ENCODE measurements at regions not wholly inside any gene's neighbourhood (a gene's known extent, or its start where the extent isn't known, plus 50 kb on each side); places are given as distances from the start of the nearest gene placed in this dataset.

GRCh38 chr3:105039004-105039403 is 327.7 kb upstream of the ALCAM start:
- TF ChIP-seq SUZ12 (IDR thresholded peaks at IDR 0.05; ENCODE audit: extremely low read depth, insufficient read depth, insufficient read length) (no peak), YY1 (IDR thresholded peaks at IDR 0.05; ENCODE audit: insufficient read depth, insufficient read length) (no peak), ZNF274 (IDR thresholded peaks at IDR 0.05; ENCODE audit: low read depth, low read length) (no peak)
